WERI-Rb-1 (cell line): ENCODE measurements at regions not wholly inside any gene's neighbourhood (a gene's known extent, or its start where the extent isn't known, plus 50 kb on each side); places are given as distances from the start of the nearest gene placed in this dataset.

Source experiments
- DNase-seq: peaks from one replicate; pipeline ENCODE4 v3.0.0-alpha.2; 2020
- H3K27ac ChIP-seq: fragments of 250-450 bp; sonication (Bioruptor Pico); 2 replicates; pipeline ENCODE4 v1.5.1; 2020; ENCODE audit warnings: mild to moderate bottlenecking, moderate library complexity
- H3K27me3 ChIP-seq: fragments of 250-450 bp; sonication (Bioruptor Pico); 2 replicates; pipeline ENCODE4 v1.5.1; 2021; ENCODE audit warnings: mild to moderate bottlenecking, low read depth, moderate library complexity; ENCODE audit not compliant: insufficient read depth, severe bottlenecking
- H3K36me3 ChIP-seq: fragments of 250-450 bp; sonication (Bioruptor Pico); 2 replicates; pipeline ENCODE4 v1.5.1; 2020; ENCODE audit warnings: mild to moderate bottlenecking, moderate library complexity
- H3K4me3 ChIP-seq: 2 replicates; pipeline ENCODE4 v1.5.1; 2011; ENCODE audit warnings: low read depth, mild to moderate bottlenecking, control low read depth, low read length
- H3K9me3 ChIP-seq: fragments of 250-450 bp; sonication (Bioruptor Pico); 2 replicates; pipeline ENCODE4 v1.5.1; 2021; ENCODE audit warnings: mild to moderate bottlenecking, moderate library complexity; ENCODE audit not compliant: severe bottlenecking
- CTCF ChIP-seq: IDR thresholded peaks from 2 replicates; pipeline ENCODE4 v1.5.1; 2011; ENCODE audit warnings: low read depth, mild to moderate bottlenecking, control low read depth, inconsistent platforms, low read length

GRCh38 chr6:19004176-19004575 is 617.0 kb downstream of the RNF144B start:
- no peaks in the 10 kb centered on the region for H3K9me3 ChIP-seq
- no peaks in the 10 kb centered on the region for H3K36me3 ChIP-seq
- no peak for DNase-seq
- no peak for TF ChIP-seq CTCF
- no peak overlapping the region for H3K27ac ChIP-seq
- no peak overlapping the region for H3K4me3 ChIP-seq
- H3K27me3 ChIP-seq: no peaks in the 10 kb centered on the region

- H3K27me3 ChIP-seq: no peaks in the 10 kb centered on the region
- no peak overlapping the region for H3K4me3 ChIP-seq
- H3K36me3 ChIP-seq: no peaks in the 10 kb centered on the region
- no peaks in the 10 kb centered on the region for H3K9me3 ChIP-seq
- no peak overlapping the region for H3K27ac ChIP-seq
- no peak for TF ChIP-seq CTCF
- DNase-seq: no peak
These were observed 622.6 kb downstream of the RNF144B start for GRCh38 chr6:19009769-19010168.

- Histone ChIP-seq H3K27me3 (no peaks in the 10 kb centered on the region), H3K36me3 (no peaks in the 10 kb centered on the region), H3K9me3 (no peaks in the 10 kb centered on the region), H3K27ac (no peak overlapping the region), H3K4me3 (no peak overlapping the region)
- no peak for DNase-seq
- TF ChIP-seq CTCF: no peak
These were observed 626.0 kb downstream of the RNF144B start for GRCh38 chr6:19013026-19013705.

GRCh38 chr6:19024737-19025136 is 637.6 kb downstream of the RNF144B start:
- Histone ChIP-seq H3K4me3 (no peak overlapping the region), H3K9me3 (no peaks in the 10 kb centered on the region), H3K36me3 (no peaks in the 10 kb centered on the region), H3K27me3 (no peaks in the 10 kb centered on the region), H3K27ac (no peak overlapping the region)
- DNase-seq: peak; percentile 67
- peak; percentile 87 for TF ChIP-seq CTCF

- H3K9me3 ChIP-seq: no peaks in the 10 kb centered on the region
- H3K27me3 ChIP-seq: no peaks in the 10 kb centered on the region
- no peaks in the 10 kb centered on the region for H3K36me3 ChIP-seq
- H3K27ac ChIP-seq: no peak overlapping the region
- peak; percentile 23 for DNase-seq
- TF ChIP-seq CTCF: no peak
- H3K4me3 ChIP-seq: no peak overlapping the region
These were observed 641.1 kb downstream of the RNF144B start for GRCh38 chr6:19028201-19028600.
